GM19452 (cell line): ENCODE measurements at regions not wholly inside any gene's neighbourhood (a gene's known extent, or its start where the extent isn't known, plus 50 kb on each side); places are given as distances from the start of the nearest gene placed in this dataset.

ENCODE experiments used
- ATAC-seq: cut with Tn5 transposase; IDR thresholded peaks from one replicate; pipeline ENCODE4 v1.9.1; 2021; ENCODE audit not compliant: unreplicated experiment

GRCh38 chr13:40069173-40070044 lies 413.9 kb downstream of the COG6 start:
- ATAC-seq: peak; percentile 62

DNA sequence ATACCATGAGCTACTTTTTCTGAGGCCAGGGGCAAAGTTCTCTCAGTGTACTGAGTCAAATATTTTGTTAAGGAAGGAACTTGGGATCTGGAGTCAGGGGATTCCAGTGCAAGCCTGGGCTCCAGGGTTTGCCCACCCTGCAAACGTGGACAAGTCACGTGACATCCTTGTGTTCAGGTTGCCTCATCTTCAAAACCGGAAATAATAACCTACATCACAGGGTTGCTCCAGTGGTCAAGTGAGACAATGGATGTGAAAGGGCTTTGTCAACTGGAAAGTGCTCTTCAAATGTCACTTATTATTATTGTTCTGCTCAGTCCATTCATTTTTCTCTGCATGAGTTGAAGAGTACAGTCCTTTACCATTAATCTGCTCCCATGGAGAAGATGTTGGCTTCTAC lies 414.9 kb downstream of the COG6 start:
- no peak for ATAC-seq

DNA sequence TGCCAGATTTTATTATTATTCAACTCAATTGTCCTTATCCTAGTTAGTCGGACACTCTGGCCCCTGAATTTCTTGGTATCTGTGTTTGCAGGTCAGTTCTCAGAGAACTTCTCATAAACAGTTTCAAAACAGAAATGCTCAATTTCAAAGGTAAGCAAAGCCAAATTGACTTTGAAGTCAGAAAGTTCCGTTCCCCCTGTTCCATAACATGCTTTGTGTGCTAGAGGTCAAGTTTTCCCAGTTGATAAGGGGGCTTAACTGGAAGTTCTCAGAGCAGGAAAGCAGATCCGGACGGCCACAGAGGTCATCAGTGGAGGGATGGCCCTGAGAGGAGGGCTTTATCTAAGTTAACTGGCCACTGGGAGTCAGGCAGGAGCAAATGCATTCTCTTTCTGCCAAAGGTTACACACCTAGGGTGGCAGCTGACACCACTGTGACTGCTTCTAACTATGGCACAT lies 417.2 kb downstream of the COG6 start:
- ATAC-seq: no peak

DNA sequence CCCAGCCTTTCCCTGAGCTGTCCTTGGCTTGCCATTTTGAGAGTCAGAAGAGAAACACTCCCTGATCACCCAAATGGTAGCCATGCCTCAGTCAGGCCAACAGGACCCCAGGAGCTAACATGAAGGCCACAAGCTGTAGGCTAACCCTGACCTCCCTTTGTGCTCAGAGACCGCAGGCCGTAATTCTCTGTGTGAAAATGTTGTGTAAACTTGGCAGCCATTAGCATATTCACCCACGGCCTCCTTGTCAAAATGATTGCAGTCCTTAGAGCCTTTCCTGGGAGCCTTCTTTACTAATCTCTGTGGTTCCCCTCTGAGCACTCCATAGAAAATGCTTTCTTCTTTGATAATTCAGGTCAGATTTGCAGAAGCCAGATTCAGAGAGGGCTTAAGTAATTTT lies 418.9 kb downstream of the COG6 start:
- no peak for ATAC-seq

DNA sequence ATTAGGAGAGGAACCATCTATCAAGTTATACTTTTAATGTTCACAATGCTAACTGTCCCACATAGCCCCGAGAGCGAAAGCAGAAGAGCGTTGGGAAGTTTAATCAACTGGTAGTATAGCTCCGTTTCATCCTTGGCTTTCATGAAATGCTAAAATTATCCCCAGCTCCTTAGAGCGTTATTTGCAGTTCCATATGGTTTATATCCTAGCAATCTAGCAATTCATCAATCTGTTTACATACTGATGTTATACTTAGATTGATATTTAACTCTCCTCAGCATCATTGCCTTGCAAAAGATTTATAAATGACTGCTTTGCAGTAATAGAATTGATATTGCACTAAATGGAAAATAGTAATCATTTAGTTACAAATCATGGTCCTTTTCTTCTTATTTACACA lies 419.8 kb downstream of the COG6 start:
- no peak for ATAC-seq

GRCh38 chr13:40076765-40077362 lies 421.4 kb downstream of the COG6 start:
- no peak for ATAC-seq

- no peak for ATAC-seq
These were observed 422.1 kb downstream of the COG6 start for GRCh38 chr13:40077396-40078027.

DNA sequence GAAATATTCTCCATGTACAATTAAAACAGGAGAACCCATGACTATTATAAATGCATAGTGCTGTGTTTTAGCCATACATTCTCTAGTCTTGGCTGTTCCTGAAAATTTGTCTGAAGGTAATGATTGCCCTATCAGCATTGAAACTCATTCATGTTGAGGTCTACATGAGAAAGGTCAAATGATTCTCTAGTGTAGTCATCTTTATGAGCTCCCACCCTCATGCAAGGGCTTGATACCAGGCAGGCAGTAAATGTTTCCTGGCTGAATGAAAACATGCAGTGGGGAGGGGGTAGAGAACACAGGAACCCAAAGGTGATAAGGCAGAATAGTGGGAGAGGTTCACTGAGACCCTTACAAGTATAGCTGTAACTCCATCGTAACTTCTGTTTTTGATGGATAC lies 424.3 kb downstream of the COG6 start:
- ATAC-seq: no peak

GRCh38 chr13:40080676-40081075 lies 425.2 kb downstream of the COG6 start:
- ATAC-seq: no peak

DNA sequence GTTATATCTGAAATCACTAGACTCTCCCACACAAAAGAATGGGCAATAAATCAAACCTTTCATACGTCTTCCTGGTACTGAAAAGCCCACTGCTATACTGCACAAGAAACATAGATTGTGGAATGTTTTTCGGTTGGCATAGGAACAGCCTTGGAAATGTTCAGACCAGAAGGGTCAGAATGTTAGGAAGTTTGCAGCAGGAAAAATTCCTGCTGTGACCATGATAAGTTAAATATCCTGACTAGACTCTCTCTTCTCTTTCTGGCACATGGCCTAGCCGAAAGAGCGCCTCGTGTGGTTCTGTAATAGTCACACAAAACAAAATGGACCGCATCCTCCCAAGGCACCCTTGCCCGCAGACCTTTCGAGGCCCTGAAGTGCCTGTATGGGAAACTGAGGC lies 427.2 kb downstream of the COG6 start:
- no peak for ATAC-seq

DNA sequence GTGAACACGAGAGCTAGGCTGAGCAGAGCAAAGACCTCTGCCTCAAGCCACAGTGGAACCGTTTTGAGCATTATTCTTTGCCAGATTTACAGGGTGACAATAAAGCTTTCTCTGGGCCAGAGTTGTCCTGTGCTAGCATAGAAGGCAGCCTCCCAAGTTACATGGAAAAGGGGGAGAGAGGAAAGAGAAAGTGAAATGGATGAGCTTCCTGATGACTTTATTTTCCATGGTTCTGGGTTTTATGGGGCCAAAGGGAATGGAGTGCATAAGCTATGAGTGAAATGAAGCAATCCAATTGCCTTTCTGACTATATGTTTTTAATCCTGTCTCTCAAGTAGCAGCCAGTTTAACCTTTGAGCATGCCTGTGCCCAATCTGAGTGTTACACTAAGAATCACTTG lies 428.4 kb downstream of the COG6 start:
- no peak for ATAC-seq

DNA sequence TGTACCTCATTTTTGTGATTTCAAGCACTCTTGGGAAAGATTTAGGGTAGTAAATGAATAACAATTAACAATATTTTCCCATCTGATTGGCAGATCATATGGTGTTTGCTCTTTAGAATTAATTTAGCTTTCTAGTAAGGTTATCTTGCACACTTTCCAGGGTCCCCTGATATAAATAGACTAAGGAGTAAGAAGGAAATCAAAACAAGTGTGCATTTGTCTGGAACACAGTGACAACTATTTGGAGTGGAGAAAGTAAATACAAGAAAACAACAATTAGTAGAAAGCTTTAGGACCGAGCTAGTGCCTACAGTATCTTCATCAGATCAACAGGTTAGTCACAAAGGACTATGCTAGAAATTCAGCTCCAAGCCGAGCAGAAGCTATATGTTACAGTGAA lies 429.5 kb downstream of the COG6 start:
- ATAC-seq: no peak

GRCh38 chr13:40087091-40088002 lies 431.9 kb downstream of the COG6 start:
- ATAC-seq: no peak

GRCh38 chr13:40094056-40094455 lies 438.6 kb downstream of the COG6 start:
- ATAC-seq: no peak

DNA sequence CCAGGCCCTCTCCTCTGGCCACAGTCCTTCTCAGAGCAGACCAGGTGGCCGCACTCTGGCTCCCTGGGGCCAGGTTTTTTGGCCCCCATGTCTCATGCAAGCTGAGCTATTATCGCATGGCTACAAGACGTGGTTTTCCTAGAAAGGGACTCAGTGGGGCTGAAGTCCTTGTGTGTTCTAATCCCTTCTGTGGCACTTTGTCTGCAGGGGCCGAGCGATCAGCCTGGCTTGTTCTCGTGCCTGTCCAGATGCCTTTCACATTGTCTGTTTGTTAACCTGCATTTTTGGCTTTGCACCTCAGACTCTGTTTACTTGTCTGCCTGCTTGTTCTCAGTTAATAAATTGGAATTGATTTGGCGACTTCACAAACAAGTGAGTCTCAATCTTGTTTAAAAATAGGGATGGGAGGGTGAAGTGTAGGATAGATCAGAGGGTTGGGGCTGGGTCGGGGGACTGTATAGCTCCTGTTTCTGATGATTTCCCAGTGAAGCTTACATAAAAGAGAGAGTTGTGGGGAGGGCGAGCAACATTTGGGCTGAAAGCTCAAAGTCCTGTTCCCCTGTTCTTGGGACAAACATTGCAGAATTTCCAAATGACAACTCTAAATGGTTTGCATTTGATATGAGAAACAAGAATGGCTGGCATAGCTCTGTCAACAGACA lies 440.4 kb downstream of the COG6 start:
- no peak for ATAC-seq

- ATAC-seq: no peak
These were observed 441.0 kb downstream of the COG6 start for GRCh38 chr13:40096357-40096901.

DNA sequence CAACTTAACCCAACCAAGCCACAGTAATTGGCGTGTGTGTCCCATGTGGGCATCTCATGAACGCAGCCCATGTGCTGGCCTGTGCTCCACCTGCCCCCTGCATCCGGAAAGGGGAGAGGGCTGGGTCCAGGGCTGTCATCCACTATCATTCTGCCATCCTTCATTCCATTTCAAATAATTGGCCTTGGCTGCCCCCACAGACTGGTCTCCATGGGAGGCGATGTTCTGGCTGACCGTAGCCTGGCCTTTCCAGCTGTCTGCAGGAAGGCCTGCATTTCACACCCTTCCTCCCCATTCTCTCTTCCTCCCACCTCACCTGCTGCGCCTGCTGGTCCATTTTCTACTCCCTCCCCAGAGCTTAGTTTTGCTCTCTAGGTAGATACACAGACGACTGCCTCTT lies 442.8 kb downstream of the COG6 start:
- ATAC-seq: no peak

DNA sequence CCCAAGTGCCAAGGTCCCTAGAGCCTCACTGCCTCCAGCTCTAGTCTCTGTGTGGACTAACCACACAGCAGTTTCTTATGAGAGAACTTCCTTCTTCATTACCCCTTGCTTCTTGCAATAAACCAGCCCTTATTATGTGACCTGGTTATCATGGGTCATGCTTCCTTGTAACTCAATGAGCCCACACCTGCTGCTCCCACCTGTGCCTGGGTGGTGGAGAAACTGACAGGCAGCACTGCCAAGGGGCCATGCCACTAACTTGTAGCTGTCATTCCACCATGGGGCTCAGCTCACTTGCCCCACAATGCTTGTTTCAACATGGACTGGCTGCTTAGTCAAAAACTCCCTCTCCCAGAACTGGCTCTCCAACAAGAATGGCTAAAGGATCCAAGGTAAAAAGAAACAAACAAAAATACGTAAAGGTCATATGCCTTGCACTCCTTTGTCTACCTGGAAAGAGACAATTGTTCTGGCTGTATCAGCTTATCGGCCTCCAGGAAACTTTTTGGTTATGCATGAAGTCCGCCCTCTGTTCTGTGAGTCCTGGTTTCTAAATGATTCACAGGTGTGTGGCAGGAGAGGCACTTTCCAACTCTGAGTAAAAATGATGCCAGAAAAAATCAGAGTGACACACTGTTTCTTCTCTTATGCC lies 446.4 kb downstream of the COG6 start:
- peak; percentile 83 for ATAC-seq

- ATAC-seq: no peak
These were observed 446.9 kb downstream of the COG6 start for GRCh38 chr13:40102360-40102727.

DNA sequence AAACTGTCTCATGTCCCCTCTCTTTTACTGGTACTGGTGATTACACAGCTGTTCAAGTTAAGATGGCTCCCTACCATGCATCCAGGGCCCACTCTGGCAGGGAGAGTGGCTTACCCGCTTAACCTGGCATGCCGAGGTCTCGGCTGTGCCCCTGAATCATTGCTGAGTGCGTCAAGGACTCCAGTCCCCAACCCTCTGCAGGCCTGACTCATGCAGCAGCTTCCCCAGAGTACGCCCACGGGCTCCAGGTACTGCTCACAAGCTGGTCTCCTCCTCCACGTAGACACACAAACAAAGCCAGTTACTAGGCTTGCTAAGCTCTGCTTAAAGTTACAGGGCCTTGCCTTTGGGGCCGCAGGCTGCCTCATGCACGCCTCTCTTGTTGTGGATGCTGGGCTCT lies 447.4 kb downstream of the COG6 start:
- no peak for ATAC-seq
